Limb (tissue), 2 donors: ENCODE measurements at regions not wholly inside any gene's neighbourhood (a gene's known extent, or its start where the extent isn't known, plus 50 kb on each side); places are given as distances from the start of the nearest gene placed in this dataset.
"Not testable (repeated sequence)": the region's sequence is repeated elsewhere in the genome, so short reads cannot be mapped to it uniquely, and the experiment has no call there.

Experiments
- DNase-seq, 2 donors: peaks; one replicate each; pipeline ENCODE4 v3.0.0-alpha.2; 2016; ENCODE audit errors: extremely low spot score in 2 of 2

DNA sequence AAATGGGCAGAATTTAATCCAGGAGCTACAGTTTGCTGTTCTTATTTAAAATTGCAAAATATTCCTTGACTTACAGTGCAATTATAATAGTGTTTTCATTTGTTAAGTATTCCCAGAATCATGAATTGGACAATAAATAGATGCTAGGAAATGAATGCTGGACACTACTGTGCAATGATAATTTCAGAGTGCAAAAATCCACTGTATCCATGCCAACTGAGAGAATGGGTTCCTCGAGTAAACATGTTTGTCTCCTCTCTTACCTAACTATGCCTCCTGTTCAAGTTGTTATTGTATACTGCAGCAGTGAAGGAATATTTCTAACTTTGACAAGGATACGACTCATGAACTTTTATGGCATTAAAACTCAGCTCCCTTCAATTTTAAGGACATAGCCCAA lies 1396.3 kb downstream of the GATA3 start:
- DNase-seq = no peak

DNA sequence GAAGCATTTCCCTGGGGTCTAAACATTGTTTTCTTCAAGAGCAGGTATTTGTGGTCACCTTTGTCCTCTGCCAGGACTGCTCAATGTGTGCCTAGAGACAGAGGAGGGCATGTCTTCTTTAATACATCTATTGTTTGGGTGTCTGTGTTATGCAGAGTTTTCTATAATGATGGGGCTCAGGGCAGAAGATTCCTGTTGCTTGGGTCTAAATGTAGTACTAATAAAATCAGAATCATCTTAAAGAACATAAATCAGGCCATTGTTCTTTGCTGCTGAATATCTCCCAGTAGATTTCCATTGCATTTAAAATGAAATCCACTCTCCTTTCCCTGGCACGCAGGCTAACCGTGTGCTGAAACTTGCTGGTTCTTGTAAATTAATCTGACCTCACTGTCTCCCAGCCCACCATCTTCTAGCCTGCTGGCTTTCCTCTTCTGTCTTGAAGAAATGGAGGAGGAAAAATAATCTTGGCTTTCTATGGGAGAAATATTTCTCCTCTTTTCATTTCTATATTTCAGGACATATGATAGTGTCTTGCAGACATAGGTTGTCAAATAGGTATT lies 1396.8 kb downstream of the GATA3 start:
- DNase-seq = no peak

DNA sequence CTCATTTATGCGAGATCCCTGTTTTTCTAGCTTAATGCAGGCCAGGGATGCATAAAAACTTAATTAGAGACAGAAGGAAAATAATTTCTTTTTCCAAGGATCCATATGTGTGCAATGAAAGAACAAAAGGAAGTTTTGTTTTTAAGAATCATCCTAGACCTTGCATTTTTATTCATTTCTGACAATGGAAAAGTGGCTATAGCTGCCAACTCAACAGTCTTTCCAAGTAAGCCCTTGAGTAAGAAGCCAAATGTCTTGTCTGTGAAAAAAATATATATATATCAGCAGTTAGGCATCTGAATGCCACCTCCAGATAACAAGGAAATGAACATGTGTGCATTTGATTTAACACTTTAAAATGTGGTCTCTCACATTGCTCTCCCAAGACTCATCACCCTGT lies 1397.6 kb downstream of the GATA3 start:
- peak in 1 of 2 donors; percentile 50 for DNase-seq

DNA sequence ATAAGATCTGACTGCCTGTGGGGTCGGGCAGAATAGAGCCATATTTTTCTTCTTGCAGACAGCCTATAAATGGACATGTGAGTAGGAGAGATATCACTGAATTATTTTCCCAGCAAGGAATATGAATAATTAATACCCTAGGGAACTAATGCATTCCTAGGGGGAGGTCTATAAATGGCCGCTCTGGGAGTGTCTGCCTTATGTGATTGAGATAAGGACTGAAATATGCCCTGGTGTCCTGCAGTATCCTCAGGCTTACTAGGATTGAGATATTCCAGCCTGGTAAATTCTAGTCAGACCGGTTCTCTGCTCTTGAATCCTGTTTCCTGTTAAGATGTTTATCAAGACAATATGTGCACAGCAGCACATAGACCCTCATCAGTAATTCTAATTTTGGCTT lies 1399.4 kb downstream of the GATA3 start:
- not testable (repeated sequence) for DNase-seq

DNA sequence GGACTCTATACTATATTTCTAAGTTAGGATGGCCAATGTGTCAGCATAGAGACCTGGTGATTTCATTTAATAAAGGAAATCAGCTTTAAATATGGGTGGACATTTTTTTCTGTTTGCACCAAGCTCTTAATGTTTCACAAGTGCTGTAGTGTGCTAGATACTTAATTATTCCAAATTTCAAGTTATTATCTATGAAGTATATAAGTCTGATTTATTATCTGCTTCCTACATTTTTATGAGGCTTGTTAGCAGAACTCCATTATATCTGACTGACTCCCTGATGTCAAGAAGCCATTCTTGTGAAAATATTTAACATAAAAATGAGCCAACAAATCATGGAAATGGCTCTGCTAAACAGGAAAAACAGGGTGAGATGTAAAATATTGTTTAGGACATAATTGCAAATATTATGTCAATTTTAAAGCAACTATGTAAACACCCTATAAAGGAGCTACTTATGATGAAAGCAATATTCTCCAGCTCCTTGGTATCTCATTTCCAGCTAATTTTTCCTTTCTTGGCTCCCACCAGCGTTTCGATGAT lies 1415.2 kb downstream of the GATA3 start:
- DNase-seq = no peak

DNA sequence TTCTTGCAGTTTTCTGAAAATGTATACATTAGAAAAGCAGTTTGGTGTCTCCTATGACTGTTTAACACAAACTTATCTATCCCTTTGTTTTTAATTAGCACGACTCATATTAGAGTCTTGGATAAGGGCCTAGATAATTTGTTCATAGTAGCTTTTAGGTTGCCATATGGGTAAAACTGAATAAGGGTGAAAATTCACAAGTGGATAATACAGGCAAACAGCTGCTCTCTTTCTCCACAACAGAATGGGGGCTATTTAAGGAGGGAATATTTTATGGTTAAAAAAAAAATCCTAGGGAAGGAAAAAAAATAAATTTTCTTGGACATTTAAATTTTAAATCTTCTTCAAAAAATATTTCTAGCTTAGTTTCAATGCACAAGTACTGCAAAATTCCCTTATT lies 1416.1 kb downstream of the GATA3 start:
- no peak for DNase-seq

DNA sequence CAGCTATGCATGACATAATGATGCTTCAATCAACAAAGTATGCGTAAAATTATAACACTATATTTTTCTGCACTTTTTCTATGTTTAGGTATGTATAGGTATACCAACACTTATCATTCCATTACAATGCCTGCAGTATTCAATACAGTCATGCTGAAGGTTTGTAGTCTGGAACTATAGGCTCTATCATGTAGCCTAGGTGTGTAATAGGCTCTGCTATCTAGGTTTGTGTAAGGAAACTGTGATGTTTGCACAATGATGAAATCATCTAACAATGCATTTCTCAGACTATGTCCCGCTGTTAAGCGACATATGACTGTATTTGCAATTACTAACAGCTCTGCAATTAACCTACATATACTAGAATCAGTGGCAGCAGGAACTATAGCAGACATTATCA lies 1447.5 kb downstream of the GATA3 start:
- DNase-seq = no peak

DNA sequence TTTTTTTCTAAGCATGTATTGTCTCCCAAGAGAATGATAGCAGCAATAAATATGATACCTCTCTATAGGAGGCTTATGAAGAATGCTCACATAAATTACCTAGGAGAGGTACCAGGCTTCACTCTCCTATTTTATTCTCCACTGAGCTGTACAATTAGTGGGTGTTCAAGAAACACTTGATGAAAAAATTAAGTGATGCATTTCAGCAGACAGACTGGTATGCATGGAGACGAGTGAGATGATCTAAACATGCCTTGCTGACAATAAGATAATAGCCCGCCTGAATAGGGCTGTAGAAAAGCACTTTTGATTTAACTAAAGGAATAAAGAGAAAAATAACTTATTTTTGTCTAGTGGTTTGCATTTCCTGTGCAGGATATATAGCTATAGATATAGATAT lies 1449.7 kb downstream of the GATA3 start:
- DNase-seq = no peak

DNA sequence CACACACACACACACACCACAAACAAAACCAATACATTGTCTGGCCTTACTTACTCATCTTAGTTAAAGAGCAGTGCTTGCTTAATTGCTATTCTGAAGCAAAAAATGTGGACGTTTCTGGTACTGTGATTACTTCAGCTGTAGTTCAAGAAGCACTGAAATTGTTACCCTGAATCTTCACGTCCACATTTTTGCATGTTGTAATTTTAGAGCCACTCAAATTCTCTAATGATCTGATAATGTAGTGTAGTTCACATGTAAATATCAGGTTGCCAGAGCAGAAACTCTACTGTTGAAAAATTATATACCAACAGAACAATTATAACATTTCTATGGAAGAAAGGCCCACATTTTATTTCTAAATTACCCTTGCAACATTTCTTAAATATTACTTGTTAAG lies 1451.1 kb downstream of the GATA3 start:
- DNase-seq = no peak

DNA sequence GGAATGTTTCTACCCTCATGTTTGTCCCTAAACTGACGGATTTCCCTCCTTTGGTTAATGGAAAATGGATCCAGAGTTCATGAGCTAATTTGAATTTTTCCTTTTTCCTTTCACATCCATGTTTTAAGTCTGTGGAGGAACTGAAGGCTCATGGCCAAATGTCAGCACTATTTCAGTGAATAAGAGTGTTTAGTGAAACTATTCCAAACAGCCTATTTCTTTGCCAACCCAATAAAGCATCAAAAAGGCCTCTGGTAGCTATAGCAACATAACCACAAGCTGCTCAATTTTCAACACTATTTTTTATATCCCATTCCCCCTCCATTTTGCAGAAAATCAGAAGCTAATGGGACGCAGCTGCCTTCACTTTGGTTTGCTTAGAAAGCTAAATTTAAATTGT lies 1454.1 kb downstream of the GATA3 start:
- DNase-seq = peak in 1 of 2 donors; percentile 74

DNA sequence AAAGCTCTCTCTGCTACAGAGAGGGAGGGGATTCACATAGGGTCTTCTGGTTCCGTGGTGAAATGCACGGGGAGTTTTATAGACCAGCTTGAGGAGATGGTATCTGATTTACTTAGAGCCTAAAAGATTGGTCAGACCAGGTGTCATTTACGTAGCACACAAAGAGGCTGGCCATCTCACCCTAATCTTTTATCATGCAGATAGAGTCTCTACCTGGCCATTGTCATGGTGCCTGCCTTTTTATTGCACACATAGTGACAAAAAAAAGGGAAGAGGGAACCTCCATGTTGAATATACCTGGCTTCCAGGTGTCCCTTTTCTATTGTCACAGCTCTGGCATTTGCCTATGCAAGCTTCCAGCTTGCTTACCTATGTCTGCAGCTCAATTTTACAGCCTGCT lies 1456.1 kb downstream of the GATA3 start:
- no peak for DNase-seq

DNA sequence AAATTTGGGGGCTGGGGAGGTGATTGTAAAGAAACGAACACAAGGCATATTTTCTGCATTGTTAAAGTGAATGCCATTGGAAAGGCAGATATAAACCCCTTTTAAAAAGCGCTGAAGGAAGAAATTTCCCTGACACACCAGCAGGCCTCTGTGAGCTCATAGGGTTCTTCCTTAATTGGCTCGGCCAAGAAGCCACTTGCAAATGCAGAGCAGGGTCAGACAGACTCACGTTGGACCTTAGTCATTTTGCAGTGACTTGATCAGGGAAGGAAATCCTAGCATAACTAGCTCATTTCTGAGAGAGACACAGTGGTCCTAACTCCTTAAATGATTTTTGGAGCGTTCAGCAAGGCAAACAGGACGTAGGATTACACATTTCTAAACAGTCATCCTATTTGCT lies 1461.4 kb downstream of the GATA3 start:
- DNase-seq = no peak

DNA sequence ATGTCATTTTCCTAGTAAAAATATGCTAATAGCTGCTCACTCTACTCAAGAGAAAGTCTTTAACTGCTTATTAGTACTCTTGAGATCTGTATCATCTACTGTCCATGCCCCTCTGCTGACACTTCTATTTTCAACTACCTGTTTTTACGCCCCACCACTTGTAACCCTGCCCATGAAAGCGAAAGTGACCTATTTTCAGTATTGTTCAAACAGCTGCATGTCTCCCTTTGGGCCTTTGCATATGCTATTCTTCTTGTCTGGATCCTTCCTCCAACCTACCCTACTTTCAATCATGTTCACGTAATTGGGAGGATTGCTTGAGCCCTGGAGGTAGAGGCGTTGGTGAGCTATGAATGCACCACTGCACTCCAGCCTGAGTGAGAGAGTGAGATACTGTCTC lies 1481.3 kb downstream of the GATA3 start:
- DNase-seq = no peak

DNA sequence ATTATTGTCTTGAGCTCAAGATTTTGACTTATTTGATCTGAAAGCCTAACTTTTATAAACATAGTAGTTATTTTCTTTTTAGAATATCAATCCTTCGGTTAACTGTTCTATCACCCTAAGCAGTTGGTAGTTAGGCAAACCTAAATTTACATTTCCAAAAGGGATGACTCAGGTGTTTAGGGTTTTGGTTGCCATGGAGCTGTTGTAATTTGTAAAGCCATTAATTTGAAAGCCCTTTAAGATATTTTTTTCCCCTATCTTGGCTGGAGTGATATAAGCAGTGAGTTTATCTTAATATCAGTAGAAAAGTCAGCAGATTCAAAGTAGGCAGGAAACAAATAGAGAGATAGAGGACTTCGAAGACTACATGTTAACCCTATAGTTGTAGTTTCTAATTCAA lies 1472.6 kb upstream of the CELF2 start:
- DNase-seq = no peak

DNA sequence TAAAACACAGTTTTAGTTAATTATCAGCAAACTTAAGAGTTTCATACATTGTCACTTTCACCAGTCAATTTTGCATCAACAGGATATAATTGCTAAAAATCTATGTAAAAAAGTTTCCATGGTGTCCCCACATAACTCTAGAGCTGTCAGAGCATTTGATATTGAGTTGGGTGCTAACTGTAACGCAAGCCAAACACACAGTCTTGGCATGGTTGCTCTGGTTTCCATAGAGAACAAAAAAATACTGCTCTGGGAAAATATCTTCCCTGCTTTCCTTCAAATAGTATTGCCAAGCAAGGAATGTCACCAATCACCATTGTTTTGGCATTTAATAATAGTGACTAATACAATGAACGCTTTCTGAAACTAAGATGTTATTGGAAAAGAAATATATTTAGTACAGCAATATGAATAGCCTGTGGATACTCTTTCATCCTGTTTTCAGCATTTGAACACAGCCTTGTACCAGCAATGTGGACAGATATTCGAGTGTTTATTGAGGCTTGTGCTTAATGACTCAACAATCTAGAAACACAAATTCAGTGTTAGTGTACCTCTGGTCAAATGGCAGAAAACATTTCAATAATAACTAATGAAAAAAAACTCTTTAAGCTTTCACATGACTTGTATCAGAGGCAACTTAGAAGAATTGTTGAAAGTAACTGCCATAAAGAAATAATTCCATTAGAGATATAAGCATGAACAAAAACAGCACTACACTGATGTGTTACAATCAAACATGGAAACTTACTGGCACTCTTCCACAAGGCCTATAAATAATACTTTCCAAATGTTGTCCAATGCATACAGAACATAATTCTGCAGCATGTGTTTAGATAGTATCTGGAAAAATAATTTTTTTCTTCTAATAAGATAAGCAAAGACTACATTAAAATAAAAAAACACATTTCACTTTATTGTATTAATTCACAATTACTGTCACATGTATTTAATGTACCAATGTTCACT lies 1469.5 kb upstream of the CELF2 start:
- peak in 1 of 2 donors; percentile 44 for DNase-seq

DNA sequence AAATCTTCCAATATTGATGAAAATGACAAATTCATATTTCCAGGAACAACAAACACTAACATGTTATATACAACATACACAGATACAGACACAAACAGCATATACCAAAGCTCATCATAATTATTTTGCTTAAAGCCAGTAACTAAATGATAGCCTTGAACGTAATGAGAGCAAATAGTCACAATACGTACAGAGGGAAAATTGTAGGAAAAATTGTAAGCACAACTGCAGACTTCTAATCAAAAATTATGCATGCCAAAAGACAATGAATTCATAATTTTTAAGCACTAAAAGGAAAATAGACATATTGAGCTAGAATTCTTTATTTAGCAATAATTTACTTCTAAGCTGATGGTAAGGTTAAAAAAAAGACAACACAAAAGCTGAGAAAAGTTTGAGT lies 1466.9 kb upstream of the CELF2 start:
- DNase-seq = no peak

DNA sequence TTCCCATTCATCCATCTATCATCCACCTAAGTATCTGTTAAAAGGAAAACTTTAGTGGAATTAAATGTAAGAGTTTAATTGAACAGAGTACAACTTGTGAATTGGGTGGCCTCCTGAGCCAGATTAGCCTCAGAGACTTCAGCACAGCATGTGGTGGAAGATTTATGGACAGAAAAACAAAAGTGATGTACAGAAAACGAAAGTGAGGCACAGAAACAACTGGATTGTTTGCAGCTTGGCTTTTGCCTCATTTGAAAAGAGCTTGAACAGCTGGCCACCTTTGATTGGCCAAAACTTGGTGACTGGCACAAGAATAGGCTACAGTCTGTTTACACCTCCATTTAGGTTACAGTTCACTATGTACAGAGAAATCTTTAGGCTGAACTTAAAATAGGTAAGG lies 1463.4 kb upstream of the CELF2 start:
- DNase-seq = no peak

DNA sequence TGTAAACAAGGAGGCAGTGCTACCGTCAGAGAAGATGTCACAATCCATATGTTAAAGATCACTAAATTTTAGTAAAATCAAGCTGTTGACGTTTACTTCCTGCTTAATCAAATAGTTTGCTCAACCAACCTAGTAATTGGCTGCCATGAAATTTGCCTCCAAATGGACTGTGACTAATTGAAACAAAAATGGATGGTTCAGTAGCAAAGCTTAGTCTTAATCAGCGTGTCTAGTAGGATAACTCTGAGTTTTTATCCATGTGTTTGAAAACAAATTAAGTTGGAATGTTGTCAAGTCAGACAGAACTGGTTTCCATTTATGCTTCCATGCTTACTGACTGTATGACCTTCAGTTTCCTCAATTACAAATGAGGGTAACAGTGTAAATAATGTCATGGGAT lies 1456.7 kb upstream of the CELF2 start:
- DNase-seq = no peak

DNA sequence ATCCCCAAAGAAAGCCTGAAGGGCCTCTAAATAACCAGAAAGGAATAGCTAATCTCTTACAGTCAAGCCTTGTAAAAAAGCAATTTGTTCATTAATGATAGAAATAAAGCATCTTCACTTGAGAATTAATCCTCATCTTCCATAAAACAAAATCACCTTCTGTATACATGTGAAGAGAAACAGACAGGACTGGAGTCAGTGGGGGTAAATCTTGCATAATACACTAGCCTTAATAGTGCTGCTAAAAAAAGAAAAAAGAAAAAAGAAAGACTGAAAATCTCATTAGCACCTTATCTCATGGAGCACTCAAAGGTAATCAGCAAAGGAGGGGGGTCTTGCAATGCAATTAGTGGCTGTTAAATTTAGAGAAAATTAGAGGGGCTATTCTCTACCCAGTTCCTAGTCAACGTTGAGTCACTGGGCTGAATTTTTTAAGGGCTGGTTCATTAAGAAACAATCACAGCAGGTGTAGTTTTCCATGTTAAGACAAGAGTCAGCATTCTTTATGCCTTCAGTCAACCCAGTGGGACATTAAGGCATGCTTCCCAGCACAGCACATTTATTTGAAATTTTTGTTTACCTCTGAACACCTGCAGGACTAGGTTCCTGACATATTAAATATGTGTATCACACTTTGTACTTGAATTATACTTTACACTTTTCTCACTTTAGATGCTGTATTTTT lies 1455.7 kb upstream of the CELF2 start:
- no peak for DNase-seq

DNA sequence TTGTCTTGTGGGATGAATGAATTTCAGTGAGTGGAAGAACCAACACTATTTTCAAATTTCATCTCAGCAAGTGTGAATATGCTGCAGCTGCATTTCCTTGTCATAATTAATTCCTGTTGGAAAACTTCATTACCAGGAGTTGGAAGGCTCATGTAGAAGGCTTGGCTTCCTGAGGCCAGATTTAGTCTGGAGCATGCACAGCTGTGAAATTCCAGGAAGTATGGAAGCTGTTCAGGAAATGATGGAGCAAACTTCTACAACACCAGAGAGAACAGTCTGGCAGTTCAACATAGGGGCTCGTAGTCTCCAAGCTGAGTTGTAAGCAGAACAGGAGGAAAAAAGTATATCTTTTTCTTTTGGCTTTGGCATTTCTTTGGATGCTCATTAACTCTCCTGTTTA lies 1439.9 kb upstream of the CELF2 start:
- peak in 1 of 2 donors; percentile 51 for DNase-seq

DNA sequence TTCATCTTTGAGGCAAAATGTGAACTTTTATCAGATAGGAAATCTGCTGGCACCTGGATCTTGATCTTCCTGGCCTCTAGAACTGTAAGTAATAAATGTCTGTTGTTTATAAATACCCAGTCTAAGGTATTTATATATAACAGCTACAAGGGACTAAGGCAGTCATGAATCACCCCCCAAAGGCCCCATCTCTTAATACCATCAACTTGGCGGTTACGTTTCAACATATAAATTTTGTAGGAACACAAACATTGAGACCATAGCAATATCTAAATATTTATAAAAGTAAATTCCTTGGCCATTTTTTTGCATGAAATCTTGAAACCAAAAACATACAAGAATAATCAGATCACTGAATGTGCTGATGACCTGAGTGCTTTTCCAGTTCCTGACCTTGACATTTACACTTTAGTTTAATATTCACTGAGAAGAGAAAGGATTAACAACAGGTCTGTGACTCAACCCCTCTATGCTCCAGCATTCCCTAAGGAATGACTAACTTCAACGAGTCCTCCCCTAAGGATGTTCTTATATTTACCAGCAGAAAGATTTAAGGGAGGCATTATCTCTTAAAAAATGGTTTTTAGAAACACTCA lies 1438.5 kb upstream of the CELF2 start:
- DNase-seq = no peak

DNA sequence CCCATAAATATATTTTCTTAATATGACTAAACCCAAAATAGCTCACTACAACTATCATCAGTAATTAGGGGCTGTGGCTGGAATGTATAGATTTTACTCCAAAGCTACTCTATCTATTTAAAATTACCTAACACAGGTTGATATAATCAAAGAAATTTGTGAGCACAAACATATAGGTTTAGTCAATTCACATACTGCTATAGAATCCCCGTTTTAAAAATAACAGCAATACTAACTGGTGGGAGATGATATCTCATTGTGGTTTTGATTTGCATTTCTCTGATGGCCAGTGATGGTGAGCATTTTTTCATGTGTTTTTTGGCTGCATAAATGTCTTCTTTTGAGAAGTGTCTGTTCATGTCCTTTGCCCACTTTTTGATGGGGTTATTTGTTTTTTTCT lies 1434.9 kb upstream of the CELF2 start:
- not testable (repeated sequence) for DNase-seq
